GM23338 (cell line): ENCODE measurements at regions not wholly inside any gene's neighbourhood (a gene's known extent, or its start where the extent isn't known, plus 50 kb on each side); places are given as distances from the start of the nearest gene placed in this dataset.

Source experiments
- ATAC-seq: fragments of 200-7000 bp; cut with Tn5 transposase; 3 replicates; pipeline ENCODE4 v1.9.1; 2020
- DNase-seq: peaks from one replicate; pipeline ENCODE4 v3.0.0-alpha.2; 2015; ENCODE audit warnings: low spot score
- H2AFZ ChIP-seq: fragments of 200-600 bp; sonication (generic); 2 replicates; pipeline ENCODE4 v1.8.0; 2016; ENCODE audit warnings: antibody characterized with exemption, mild to moderate bottlenecking, moderate library complexity
- H3F3A ChIP-seq: fragments of 200-600 bp; sonication (generic); replicated peaks from 2 replicates; pipeline ENCODE4 v1.8.0; 2017; ENCODE audit warnings: antibody characterized with exemption, mixed run types, low read depth
- H3K27ac ChIP-seq: fragments of 200-600 bp; sonication (generic); 2 replicates; pipeline ENCODE4 v1.6.1; 2016; ENCODE audit warnings: low read depth
- H3K27me3 ChIP-seq: fragments of 200-600 bp; sonication (generic); 2 replicates; pipeline ENCODE4 v1.8.0; 2016; ENCODE audit warnings: mild to moderate bottlenecking, mixed run types, moderate library complexity; ENCODE audit not compliant: insufficient read depth
- H3K36me3 ChIP-seq: fragments of 200-600 bp; sonication (generic); 2 replicates; pipeline ENCODE4 v1.8.0; 2016; ENCODE audit warnings: mild to moderate bottlenecking; ENCODE audit not compliant: insufficient read depth
- H3K4me1 ChIP-seq: fragments of 200-600 bp; sonication (generic); 2 replicates; pipeline ENCODE4 v1.8.0; 2016; ENCODE audit warnings: mild to moderate bottlenecking, moderate library complexity; ENCODE audit not compliant: insufficient read depth
- H3K4me2 ChIP-seq: fragments of 200-600 bp; sonication (generic); 2 replicates; pipeline ENCODE4 v1.7.1; 2017; ENCODE audit warnings: mixed run types
- H3K4me3 ChIP-seq: fragments of 200-600 bp; sonication (generic); 2 replicates; pipeline ENCODE4 v1.6.1; 2016; ENCODE audit warnings: mixed run types
- H3K79me2 ChIP-seq: fragments of 200-600 bp; sonication (generic); replicated peaks from 2 replicates; pipeline ENCODE4 v1.8.0; 2017; ENCODE audit warnings: mild to moderate bottlenecking; ENCODE audit not compliant: insufficient read depth
- H3K9me2 ChIP-seq: fragments of 200-600 bp; sonication (generic); 2 replicates; pipeline ENCODE4 v1.8.0; 2017; ENCODE audit not compliant: insufficient read depth
- H4K20me1 ChIP-seq: fragments of 200-600 bp; sonication (generic); replicated peaks from 2 replicates; pipeline ENCODE4 v1.8.0; 2017; ENCODE audit warnings: mild to moderate bottlenecking; ENCODE audit not compliant: insufficient read depth
- H3K27ac Mint-ChIP-seq: 2 replicates; pipeline ENCODE4 v1.8.0; 2020; ENCODE audit warnings: inconsistent platforms, mild to moderate bottlenecking, moderate library complexity, mixed read lengths
- H3K27me3 Mint-ChIP-seq: 3 replicates; pipeline ENCODE4 v1.8.0; 2022; ENCODE audit warnings: low read depth, mild to moderate bottlenecking, moderate library complexity, mixed read lengths, inconsistent platforms; ENCODE audit not compliant: insufficient read depth, poor library complexity
- H3K36me3 Mint-ChIP-seq: 3 replicates; pipeline ENCODE4 v1.8.0; 2021; ENCODE audit warnings: low read depth, mild to moderate bottlenecking, inconsistent platforms, moderate library complexity, mixed read lengths
- H3K4me1 Mint-ChIP-seq: 3 replicates; pipeline ENCODE4 v1.8.0; 2020; ENCODE audit warnings: mild to moderate bottlenecking, inconsistent platforms, mixed read lengths
- H3K4me3 Mint-ChIP-seq: 3 replicates; pipeline ENCODE4 v1.8.0; 2021; ENCODE audit warnings: moderate library complexity, mild to moderate bottlenecking, inconsistent platforms, mixed read lengths
- H3K9me3 Mint-ChIP-seq: 3 replicates; pipeline ENCODE4 v1.8.0; 2020; ENCODE audit warnings: moderate library complexity, mild to moderate bottlenecking, inconsistent platforms, mixed read lengths
- CREB1 ChIP-seq: fragments of 250-450 bp; sonication (Bioruptor Pico); IDR thresholded peaks from 2 replicates; pipeline ENCODE4 v1.5.0; 2020; ENCODE audit warnings: low read depth, mild to moderate bottlenecking, moderate library complexity
- CTCF ChIP-seq, 2 experiments: fragments of 200-600 bp in 1 of 2; sonication (generic) in 1 of 2; conservative IDR thresholded peaks; 2 replicates each; pipeline versions ENCODE4 v1.5.1 to v1.6.1; 2016 to 2017; ENCODE audit warnings: antibody characterized with exemption in 2 of 2, low read depth in 2 of 2, mild to moderate bottlenecking in 2 of 2, moderate library complexity in 1 of 2
- ETS1 ChIP-seq: IDR thresholded peaks from 2 replicates; pipeline ENCODE4 v1.6.1; 2016; ENCODE audit warnings: antibody characterized with exemption
- EZH2 ChIP-seq: fragments of 200-600 bp; sonication (generic); IDR thresholded peaks from one replicate; pipeline ENCODE4 v1.8.0; 2017; ENCODE audit warnings: antibody characterized with exemption, mild to moderate bottlenecking, low read depth; ENCODE audit not compliant: unreplicated experiment
- EZH2phosphoT487 ChIP-seq: fragments of 200-600 bp; sonication (generic); IDR thresholded peaks from one replicate; pipeline ENCODE4 v1.8.1; 2018; ENCODE audit warnings: antibody characterized with exemption; ENCODE audit not compliant: unreplicated experiment
- JUNB ChIP-seq: IDR thresholded peaks from one replicate; pipeline ENCODE4 v1.6.1; 2016; ENCODE audit warnings: antibody characterized with exemption; ENCODE audit not compliant: unreplicated experiment
- NANOG ChIP-seq: IDR thresholded peaks from 2 replicates; pipeline ENCODE4 v1.6.1; 2016; ENCODE audit warnings: antibody characterized with exemption, borderline replicate concordance
- POLR2AphosphoS5 ChIP-seq: IDR thresholded peaks from 2 replicates; pipeline ENCODE4 v1.6.1; 2016; ENCODE audit warnings: antibody characterized with exemption, low read depth
- STAT1 ChIP-seq: IDR thresholded peaks from one replicate; pipeline ENCODE4 v1.6.1; 2016; ENCODE audit warnings: antibody characterized with exemption; ENCODE audit not compliant: unreplicated experiment
- ZNF331 ChIP-seq: fragments of 250-450 bp; sonication (Bioruptor Pico); IDR thresholded peaks from 2 replicates; pipeline ENCODE4 v1.5.0; 2020; ENCODE audit warnings: low read depth, mild to moderate bottlenecking, moderate library complexity
- ZNF462 ChIP-seq: fragments of 250-450 bp; sonication (Bioruptor Pico); IDR thresholded peaks from 2 replicates; pipeline ENCODE4 v1.5.0; 2020; ENCODE audit warnings: mild to moderate bottlenecking, moderate library complexity

- H3K4me1 Mint-ChIP-seq: peaks cover 5% of the 10 kb centered on the region; the same call in 2 of the 3 replicates
Measured at GRCh38 chr6:154617175-154617574, 106.7 kb upstream of the CNKSR3 start.

GRCh38 chr6:154619146-154619545 is 108.7 kb upstream of the CNKSR3 start:
- no peaks in the 10 kb centered on the region for H4K20me1 ChIP-seq
- Mint-ChIP-seq H3K4me3 (no peak overlapping the region), H3K4me1 (peaks cover 5% of the 10 kb centered on the region; the same call in 2 of the 3 replicates), H3K36me3 (no peaks in the 10 kb centered on the region), H3K27ac (no peak overlapping the region), H3K9me3 (no peaks in the 10 kb centered on the region), H3K27me3 (peaks cover 3% of the 10 kb centered on the region)
- no peaks in the 10 kb centered on the region for H3K79me2 ChIP-seq
- no peak overlapping the region for H3K4me2 ChIP-seq
- DNase-seq (no peak), ATAC-seq (no peak)
- no peaks in the 10 kb centered on the region for H3F3A ChIP-seq
- H3K9me2 ChIP-seq: no peaks in the 10 kb centered on the region
- H3K27me3 ChIP-seq: no peaks in the 10 kb centered on the region
- no peak overlapping the region for H3K4me3 ChIP-seq
- no peak overlapping the region for H3K27ac ChIP-seq
- H3K4me1 ChIP-seq: peaks cover 6% of the 10 kb centered on the region; the same call in 1 of the 2 replicates
- H3K36me3 ChIP-seq: no peaks in the 10 kb centered on the region
- H2AFZ ChIP-seq: 0 out of 2 replicates have a peak overlapping the region, but pooled peaks have one; percentile 16
- TF ChIP-seq NANOG (no peak), POLR2AphosphoS5 (no peak), EZH2 (no peak), ETS1 (no peak), JUNB (no peak), STAT1 (no peak), ZNF331 (no peak), CTCF (conservative IDR thresholded peaks at IDR 0.05; ENCODE audit: low read depth in 2 of 2) (no peak), EZH2phosphoT487 (no peak), ZNF462 (CRISPR knock-in tag) (no peak)

More at GRCh38 chr6:154617175-154617574, 106.7 kb upstream of the CNKSR3 start:
- H3K4me2 ChIP-seq: no peak overlapping the region
- Mint-ChIP-seq H3K9me3 (no peaks in the 10 kb centered on the region), H3K27ac (no peak overlapping the region), H3K27me3 (no peaks in the 10 kb centered on the region), H3K4me3 (no peak overlapping the region), H3K36me3 (no peaks in the 10 kb centered on the region)
- peaks cover 6% of the 10 kb centered on the region; the same call in 1 of the 2 replicates for H3K4me1 ChIP-seq
- H3K36me3 ChIP-seq: no peaks in the 10 kb centered on the region
- ATAC-seq (no peak), DNase-seq (no peak)
- peak overlapping the region; percentile 39; the same call in 1 of the 2 replicates for H2AFZ ChIP-seq
- H3K4me3 ChIP-seq: no peak overlapping the region
- H4K20me1 ChIP-seq: no peaks in the 10 kb centered on the region
- no peak overlapping the region for H3K27ac ChIP-seq
- no peaks in the 10 kb centered on the region for H3K79me2 ChIP-seq
- no peaks in the 10 kb centered on the region for H3K27me3 ChIP-seq
- no peaks in the 10 kb centered on the region for H3F3A ChIP-seq
- TF ChIP-seq NANOG: no peak
- no peak for TF ChIP-seq ZNF331
- no peak for TF ChIP-seq CREB1 (CRISPR knock-in tag)
- TF ChIP-seq STAT1: no peak
- H3K9me2 ChIP-seq: no peaks in the 10 kb centered on the region
